HEK293 (cell line): ENCODE measurements at regions not wholly inside any gene's neighbourhood (a gene's known extent, or its start where the extent isn't known, plus 50 kb on each side); places are given as distances from the start of the nearest gene placed in this dataset.
A peak's percentile ranks its signal among the peaks of the same experiment; 100 is the strongest.

Experiments used
- CTCF ChIA-PET: fragments of 350-600 bp; formaldehyde crosslinking; extraction: SDS; loops from one replicate; lab custom pipeline; 2021; ENCODE audit warnings: antibody characterized with exemption; lab: Yijun Ruan, JAX
- POLR2A ChIA-PET: fragments of 300-600 bp; formaldehyde crosslinking; extraction: SDS; loops from one replicate; lab custom pipeline; 2020; ENCODE audit warnings: antibody characterized with exemption, inconsistent platforms; lab: Yijun Ruan, JAX
- H3K27ac ChIP-seq: fragments of 200-500 bp; sonication (Bioruptor generic); 2 replicates; pipeline ENCODE4 v1.5.1; 2014; ENCODE audit warnings: low read depth, low read length, control low read depth, inconsistent platforms; ENCODE audit errors: extremely low read depth
- H3K36me3 ChIP-seq, 2 experiments: fragments of 200-500 bp in 1 of 2; sonication (Bioruptor generic) in 1 of 2; 1 replicate in 1 of 2; 2 replicates in 1 of 2; pipeline ENCODE4 v1.5.1; 2014 to 2017; ENCODE audit warnings: inconsistent platforms in 2 of 2, low read length in 2 of 2; ENCODE audit not compliant: control insufficient read depth in 2 of 2, insufficient read depth in 1 of 2
- H3K4me1 ChIP-seq: fragments of 200-500 bp; sonication (Bioruptor generic); 2 replicates; pipeline ENCODE4 v1.5.1; 2014; ENCODE audit warnings: mild to moderate bottlenecking, low read length, inconsistent platforms; ENCODE audit not compliant: control insufficient read depth, insufficient read depth
- H3K4me3 ChIP-seq: 2 replicates; pipeline ENCODE4 v1.5.1; 2011; ENCODE audit warnings: low read depth, mild to moderate bottlenecking, control low read depth, low read length, moderate library complexity
- H3K9me3 ChIP-seq: fragments of 200-500 bp; sonication (Bioruptor generic); 2 replicates; pipeline ENCODE4 v1.5.1; 2014; ENCODE audit warnings: low read depth, low read length, inconsistent platforms; ENCODE audit not compliant: control insufficient read depth, insufficient read depth
- AEBP2 ChIP-seq: fragments of 450-650 bp; formaldehyde crosslinking; IDR thresholded peaks from 2 replicates; pipeline ENCODE4 v1.5.1; 2016; ENCODE audit warnings: missing biosample characterization, missing genetic modification characterization, borderline replicate concordance
- GLIS1 ChIP-seq: fragments of 450-650 bp; formaldehyde crosslinking; IDR thresholded peaks from 2 replicates; pipeline ENCODE4 v1.5.1; 2016; ENCODE audit warnings: missing biosample characterization, missing genetic modification characterization
- IKZF3 ChIP-seq: fragments of 450-650 bp; IDR thresholded peaks from 2 replicates; pipeline ENCODE4 v1.5.0; 2018; ENCODE audit warnings: missing biosample characterization, mild to moderate bottlenecking, missing genetic modification characterization, moderate library complexity
- PRDM10 ChIP-seq: fragments of 450-650 bp; formaldehyde crosslinking; IDR thresholded peaks from 2 replicates; pipeline ENCODE4 v1.5.1; 2016; ENCODE audit warnings: missing biosample characterization, missing genetic modification characterization
- PRDM6 ChIP-seq: fragments of 450-650 bp; formaldehyde crosslinking; IDR thresholded peaks from 2 replicates; pipeline ENCODE4 v1.5.1; 2017; ENCODE audit warnings: missing biosample characterization, missing genetic modification characterization
- SCRT2 ChIP-seq: fragments of 450-650 bp; formaldehyde crosslinking; IDR thresholded peaks from 2 replicates; pipeline ENCODE4 v1.5.1; 2016; ENCODE audit warnings: missing biosample characterization, missing genetic modification characterization
- SP7 ChIP-seq: fragments of 450-650 bp; formaldehyde crosslinking; IDR thresholded peaks from 2 replicates; pipeline ENCODE4 v1.5.1; 2016; ENCODE audit warnings: missing biosample characterization, missing genetic modification characterization
- WT1 ChIP-seq: fragments of 450-650 bp; formaldehyde crosslinking; IDR thresholded peaks from 2 replicates; pipeline ENCODE4 v1.5.1; 2016; ENCODE audit warnings: missing biosample characterization, missing genetic modification characterization
- ZBTB8A ChIP-seq: fragments of 450-650 bp; formaldehyde crosslinking; IDR thresholded peaks from 2 replicates; pipeline ENCODE4 v1.5.1; 2016; ENCODE audit warnings: missing biosample characterization, missing genetic modification characterization
- ZEB2 ChIP-seq: fragments of 450-650 bp; formaldehyde crosslinking; IDR thresholded peaks from 2 replicates; pipeline ENCODE4 v1.5.1; 2016; ENCODE audit warnings: missing biosample characterization, missing genetic modification characterization
- ZIC2 ChIP-seq: fragments of 450-650 bp; formaldehyde crosslinking; IDR thresholded peaks from 2 replicates; pipeline ENCODE4 v1.5.1; 2016; ENCODE audit warnings: missing biosample characterization, missing genetic modification characterization
- ZNF223 ChIP-seq: fragments of 450-650 bp; formaldehyde crosslinking; IDR thresholded peaks from 2 replicates; pipeline ENCODE4 v1.5.1; 2016; ENCODE audit warnings: missing biosample characterization, missing genetic modification characterization
- ZNF350 ChIP-seq: fragments of 450-650 bp; formaldehyde crosslinking; IDR thresholded peaks from 2 replicates; pipeline ENCODE4 v1.5.0; 2017; ENCODE audit warnings: missing biosample characterization, mild to moderate bottlenecking, missing genetic modification characterization
- ZNF394 ChIP-seq: fragments of 450-650 bp; formaldehyde crosslinking; IDR thresholded peaks from 2 replicates; pipeline ENCODE4 v1.5.1; 2016; ENCODE audit warnings: missing biosample characterization, missing genetic modification characterization, mild to moderate bottlenecking, moderate library complexity, borderline replicate concordance
- ZNF48 ChIP-seq: fragments of 450-650 bp; formaldehyde crosslinking; IDR thresholded peaks from 2 replicates; pipeline ENCODE4 v1.5.1; 2016; ENCODE audit warnings: missing biosample characterization, missing genetic modification characterization
- ZNF501 ChIP-seq: fragments of 450-650 bp; formaldehyde crosslinking; IDR thresholded peaks from 2 replicates; pipeline ENCODE4 v1.5.1; 2016; ENCODE audit warnings: missing biosample characterization, missing genetic modification characterization
- ZNF510 ChIP-seq: fragments of 450-650 bp; formaldehyde crosslinking; IDR thresholded peaks from 2 replicates; pipeline ENCODE4 v1.5.1; 2018; ENCODE audit warnings: mild to moderate bottlenecking, missing genetic modification characterization, missing biosample characterization; ENCODE audit not compliant: insufficient replicate concordance
- ZNF561 ChIP-seq: fragments of 450-650 bp; IDR thresholded peaks from 2 replicates; pipeline ENCODE4 v1.5.1; 2018; ENCODE audit warnings: missing biosample characterization, missing genetic modification characterization, borderline replicate concordance
- ZNF664 ChIP-seq: fragments of 450-650 bp; formaldehyde crosslinking; IDR thresholded peaks from 2 replicates; pipeline ENCODE4 v1.5.1; 2016; ENCODE audit warnings: missing biosample characterization, missing genetic modification characterization
- ZNF677 ChIP-seq: fragments of 450-650 bp; IDR thresholded peaks from 2 replicates; pipeline ENCODE4 v1.5.0; 2018; ENCODE audit warnings: missing biosample characterization, mild to moderate bottlenecking, missing genetic modification characterization, moderate library complexity
- ZNF830 ChIP-seq: fragments of 450-650 bp; IDR thresholded peaks from 2 replicates; pipeline ENCODE4 v1.5.0; 2018; ENCODE audit warnings: missing biosample characterization, missing genetic modification characterization, low read depth, mild to moderate bottlenecking, moderate library complexity
- ZNF837 ChIP-seq: fragments of 450-650 bp; formaldehyde crosslinking; IDR thresholded peaks from 2 replicates; pipeline ENCODE4 v1.5.1; 2016; ENCODE audit warnings: missing biosample characterization, missing genetic modification characterization
- ZSCAN18 ChIP-seq: fragments of 450-650 bp; formaldehyde crosslinking; IDR thresholded peaks from 2 replicates; pipeline ENCODE4 v1.5.1; 2016; ENCODE audit warnings: missing biosample characterization, missing genetic modification characterization

GRCh38 chr3:54020436-54020835, 101.9 kb upstream of the CACNA2D3 start:
- Histone ChIP-seq H3K4me1 (no peaks in the 10 kb centered on the region), H3K36me3 (no peaks in the 10 kb centered on the region), H3K4me3 (no peak overlapping the region), H3K27ac (no peak overlapping the region), H3K9me3 (no peaks in the 10 kb centered on the region)
- no peak for TF ChIP-seq SP7 (tag by site-specific recombination)
- no peak for TF ChIP-seq ZNF677 (tag by site-specific recombination)
- TF ChIP-seq ZNF223 (tag by site-specific recombination), result no peak
- no peak for TF ChIP-seq PRDM10 (tag by site-specific recombination)
- no peak for TF ChIP-seq ZNF664
- no peak for TF ChIP-seq ZNF48 (tag by site-specific recombination)
- TF ChIP-seq ZNF510 (tag by site-specific recombination), result no peak
- TF ChIP-seq ZIC2, result no peak
- TF ChIP-seq ZNF830, result no peak
- TF ChIP-seq SCRT2 (tag by site-specific recombination), result no peak
- TF ChIP-seq ZNF561 (tag by site-specific recombination), result no peak
- TF ChIP-seq AEBP2 (tag by site-specific recombination), result no peak
- TF ChIP-seq IKZF3 (tag by site-specific recombination), result no peak
- no peak for TF ChIP-seq ZNF394 (tag by site-specific recombination)
- no peak for TF ChIP-seq GLIS1
- TF ChIP-seq ZBTB8A (tag by site-specific recombination), result no peak
- TF ChIP-seq ZNF837 (tag by site-specific recombination), result no peak
- no peak for TF ChIP-seq ZNF501 (tag by site-specific recombination)
- TF ChIP-seq ZNF350, result no peak
- TF ChIP-seq ZEB2, result no peak
- ChIA-PET CTCF (no interaction called here), POLR2A (no interaction called here)

GRCh38 chr3:54014067-54014466, 108.3 kb upstream of the CACNA2D3 start:
- TF ChIP-seq ZSCAN18 (no peak), WT1 (tag by site-specific recombination) (peak; percentile 59), PRDM6 (tag by site-specific recombination) (0 out of 2 replicates have a peak, but pooled peaks have one; percentile 18)
- H3K9me3 ChIP-seq, result no peaks in the 10 kb centered on the region
- no peak overlapping the region for H3K27ac ChIP-seq
- CTCF ChIA-PET, result interaction anchor here (0.6 kb wide), 1 partner anchor 14 kb away, joined by 3 read pairs; no protein-coding TSS in a partner anchor
- POLR2A ChIA-PET, result no interaction called here
- H3K4me1 ChIP-seq, result no peaks in the 10 kb centered on the region
- H3K4me3 ChIP-seq, result no peak overlapping the region
- H3K36me3 ChIP-seq, result no peaks in the 10 kb centered on the region
